ENCODE measurements at regions not wholly inside any gene's neighbourhood (a gene's known extent, or its start where the extent isn't known, plus 50 kb on each side); places are given as distances from the start of the nearest gene placed in this dataset.

GRCh38 chr15:70361106-70361505 lies 263.4 kb upstream of the TLE3 start:
- TF ChIP-seq CTCF (IDR thresholded peaks at IDR 0.05; ENCODE audit: extremely low read depth, missing control alignments) = no peak
- no peak for DNase-seq (ENCODE audit: low spot score)

- no peak for TF ChIP-seq CTCF (IDR thresholded peaks at IDR 0.05; ENCODE audit: extremely low read depth, missing control alignments)
- DNase-seq (ENCODE audit: low spot score) = no peak
These were observed 261.3 kb upstream of the TLE3 start for GRCh38 chr15:70358871-70359647.

GRCh38 chr15:70358011-70358819 lies 260.5 kb upstream of the TLE3 start:
- no peak for DNase-seq (ENCODE audit: low spot score)
- no peak for TF ChIP-seq CTCF (IDR thresholded peaks at IDR 0.05; ENCODE audit: extremely low read depth, missing control alignments)

GRCh38 chr15:70357453-70357852 lies 259.7 kb upstream of the TLE3 start:
- DNase-seq (ENCODE audit: low spot score) = no peak
- TF ChIP-seq CTCF (IDR thresholded peaks at IDR 0.05; ENCODE audit: extremely low read depth, missing control alignments) = no peak

GRCh38 chr15:70356919-70357318 lies 259.2 kb upstream of the TLE3 start:
- DNase-seq (ENCODE audit: low spot score) = no peak
- TF ChIP-seq CTCF (IDR thresholded peaks at IDR 0.05; ENCODE audit: extremely low read depth, missing control alignments) = no peak

GRCh38 chr15:70356062-70356860 lies 258.5 kb upstream of the TLE3 start:
- DNase-seq (ENCODE audit: low spot score) = no peak
- TF ChIP-seq CTCF (IDR thresholded peaks at IDR 0.05; ENCODE audit: extremely low read depth, missing control alignments) = no peak
